Naive thymus-derived CD4-positive, alpha-beta T cell (primary cell): ENCODE measurements at regions not wholly inside any gene's neighbourhood (a gene's known extent, or its start where the extent isn't known, plus 50 kb on each side); places are given as distances from the start of the nearest gene placed in this dataset.
"Not testable (repeated sequence)": the region's sequence is repeated elsewhere in the genome, so short reads cannot be mapped to it uniquely, and the experiment has no call there.

Source experiments
- ATAC-seq: fragments of 150-1000 bp; cut with Tn5 transposase; 2 replicates; pipeline ENCODE4 v1.10.0; 2021; ENCODE audit warnings: mild to moderate bottlenecking, moderate library complexity
- CTCF ChIA-PET: fragments of 350-600 bp; sonication (Branson Sonifier 250); formaldehyde crosslinking; loops from one replicate; lab custom pipeline; 2021; ENCODE audit warnings: antibody characterized with exemption; lab: Charles Lee
- POLR2A ChIA-PET: fragments of 350-600 bp; sonication (Branson Sonifier 250); formaldehyde crosslinking; loops from one replicate; lab custom pipeline; 2021; ENCODE audit warnings: antibody characterized with exemption, inconsistent platforms; lab: Charles Lee
- DNase-seq, 9 donors: peaks; one replicate each; pipeline versions ENCODE4 v3.0.0 to v3.0.0-alpha.2; 2020 to 2022; ENCODE audit warnings: mixed read lengths in 1 of 9
- H3K27ac ChIP-seq: one replicate; pipeline ENCODE4 v1.7.0; 2013; ENCODE audit warnings: mild to moderate bottlenecking, low read depth, low read length, moderate library complexity
- H3K27me3 ChIP-seq, 2 donors: one replicate each; pipeline ENCODE4 v1.7.0; 2013; ENCODE audit warnings: low read length in 2 of 2, mild to moderate bottlenecking in 2 of 2, moderate library complexity in 2 of 2; ENCODE audit not compliant: control insufficient read depth in 2 of 2, insufficient read depth in 2 of 2
- H3K36me3 ChIP-seq, 3 experiments: 1 replicate in 2 of 3; 2 replicates in 1 of 3; pipeline ENCODE4 v1.7.0; 2013; ENCODE audit warnings: low read length in 3 of 3, mild to moderate bottlenecking in 3 of 3, moderate library complexity in 1 of 3; ENCODE audit not compliant: insufficient read depth in 3 of 3, control insufficient read depth in 2 of 3
- H3K4me1 ChIP-seq, 2 donors: one replicate each; pipeline ENCODE4 v1.7.0; 2013; ENCODE audit warnings: low read length in 2 of 2, mild to moderate bottlenecking in 2 of 2, moderate library complexity in 1 of 2; ENCODE audit not compliant: control insufficient read depth in 2 of 2, insufficient read depth in 2 of 2
- H3K4me3 ChIP-seq: 2 replicates; pipeline ENCODE4 v1.7.0; 2013; ENCODE audit warnings: mild to moderate bottlenecking, low read length
- H3K9me3 ChIP-seq, 3 experiments: 1 replicate in 2 of 3; 2 replicates in 1 of 3; pipeline ENCODE4 v1.7.0; 2013; ENCODE audit warnings: low read length in 3 of 3; ENCODE audit not compliant: control insufficient read depth in 2 of 3
- H3K27ac Mint-ChIP-seq, 9 donors: one replicate each; pipeline ENCODE4 v1.8.0; 2020 to 2022; ENCODE audit warnings: mixed read lengths in 9 of 9, mild to moderate bottlenecking in 8 of 9, moderate library complexity in 5 of 9, inconsistent platforms in 2 of 9
- H3K27me3 Mint-ChIP-seq, 5 donors: one replicate each; pipeline ENCODE4 v1.8.0; 2021 to 2022; ENCODE audit warnings: mixed read lengths in 5 of 5, mild to moderate bottlenecking in 1 of 5
- H3K36me3 Mint-ChIP-seq, 5 donors: one replicate each; pipeline ENCODE4 v1.8.0; 2020 to 2022; ENCODE audit warnings: mixed read lengths in 5 of 5, mild to moderate bottlenecking in 3 of 5, inconsistent platforms in 1 of 5
- H3K4me1 Mint-ChIP-seq, 7 donors: one replicate each; pipeline ENCODE4 v1.8.0; 2020 to 2022; ENCODE audit warnings: mixed read lengths in 7 of 7, mild to moderate bottlenecking in 3 of 7, inconsistent platforms in 1 of 7
- H3K4me3 Mint-ChIP-seq, 10 donors: one replicate each; pipeline ENCODE4 v1.8.0; 2020 to 2022; ENCODE audit warnings: mild to moderate bottlenecking in 10 of 10, mixed read lengths in 10 of 10, moderate library complexity in 6 of 10, inconsistent platforms in 2 of 10
- H3K9me3 Mint-ChIP-seq, 11 donors: one replicate each; pipeline ENCODE4 v1.8.0; 2020 to 2022; ENCODE audit warnings: mixed read lengths in 11 of 11, mild to moderate bottlenecking in 4 of 11, inconsistent platforms in 1 of 11, moderate library complexity in 1 of 11
- intact Hi-C, 2 donors: fragments of 100-400 bp; cut with micrococcal nuclease; formaldehyde crosslinking; loops; one replicate each; pipeline ENCODE4 v1.15.1; 2023

DNA sequence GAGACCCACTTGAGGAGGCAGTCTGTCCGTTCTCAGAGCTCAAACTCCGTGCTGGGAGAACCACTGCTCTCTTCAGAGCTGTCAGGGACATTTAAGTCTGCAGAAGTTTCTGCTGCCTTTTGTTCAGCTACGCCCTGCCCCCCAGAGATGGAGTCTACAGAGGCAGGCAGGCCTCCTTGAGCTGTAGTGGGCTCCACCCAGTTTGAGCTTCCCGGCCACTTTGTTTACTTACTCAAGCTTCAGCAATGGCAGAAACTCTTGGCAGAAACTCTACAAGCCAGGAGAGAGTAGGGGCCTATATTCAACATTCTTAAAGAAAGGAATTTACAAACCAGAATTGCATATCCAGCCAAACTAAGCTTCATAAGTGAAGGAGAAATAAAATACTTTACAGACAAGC is 125.2 kb upstream of the RGS6 start:
- H3K4me1 Mint-ChIP-seq, H3K9me3 ChIP-seq, POLR2A ChIA-PET, H3K36me3 ChIP-seq, H3K27ac ChIP-seq, DNase-seq, intact Hi-C loops, H3K4me3 Mint-ChIP-seq, ATAC-seq, H3K36me3 Mint-ChIP-seq, H3K27me3 ChIP-seq, CTCF ChIA-PET, H3K27ac Mint-ChIP-seq, H3K4me3 ChIP-seq, H3K4me1 ChIP-seq: not testable (repeated sequence)
- Mint-ChIP-seq H3K27me3 (peaks cover 14 to 44% (median 24%) of the 10 kb centered on the region in 5 donors), H3K9me3 (peaks cover 0 to 29% (median 6%) of the 10 kb centered on the region in 11 donors)

DNA sequence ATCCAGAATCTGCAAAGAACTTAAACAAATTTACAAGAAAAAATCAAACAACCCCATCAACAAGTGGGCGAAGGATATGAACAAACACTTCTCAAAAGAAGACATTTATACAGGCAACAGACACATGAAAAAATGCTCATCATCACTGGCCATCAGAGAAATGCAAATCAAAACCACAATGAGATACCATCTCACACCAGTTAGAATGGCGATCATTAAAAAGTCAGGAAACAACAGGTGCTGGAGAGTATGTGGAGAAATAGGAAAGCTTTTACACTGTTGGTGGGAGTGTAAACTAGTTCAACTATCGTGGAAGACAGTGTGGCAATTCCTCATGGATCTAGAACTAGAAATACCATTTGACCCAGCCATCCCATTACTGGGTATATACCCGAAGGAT is 121.4 kb upstream of the RGS6 start:
- ATAC-seq, DNase-seq, CTCF ChIA-PET, H3K9me3 ChIP-seq, intact Hi-C loops, H3K4me1 ChIP-seq, POLR2A ChIA-PET, H3K4me3 ChIP-seq, H3K36me3 ChIP-seq, H3K36me3 Mint-ChIP-seq, H3K4me1 Mint-ChIP-seq, H3K4me3 Mint-ChIP-seq, H3K27ac ChIP-seq, H3K27me3 ChIP-seq, H3K27ac Mint-ChIP-seq: not testable (repeated sequence)
- Mint-ChIP-seq H3K27me3 (peaks cover 20 to 38% (median 28%) of the 10 kb centered on the region in 5 donors), H3K9me3 (peaks cover 0 to 29% (median 6%) of the 10 kb centered on the region in 11 donors)

DNA sequence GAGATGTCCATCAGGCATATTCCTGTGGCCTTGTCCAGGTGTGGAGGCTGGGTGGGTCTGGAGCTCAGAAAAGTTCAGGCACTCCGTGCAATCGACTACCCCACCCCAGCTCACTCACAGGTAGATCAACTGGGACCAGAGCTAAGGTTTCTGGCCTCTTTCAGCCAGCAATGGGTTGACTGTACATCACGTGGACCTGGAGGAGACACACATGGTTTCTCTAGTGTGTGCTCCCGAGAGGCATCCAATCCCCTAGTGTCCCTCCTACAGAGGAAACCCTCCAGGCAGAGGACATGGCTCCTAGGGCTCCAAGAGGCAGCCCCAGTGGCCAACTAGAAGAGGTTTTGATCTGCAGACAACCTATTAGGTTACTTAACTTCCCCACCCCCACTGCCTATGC is 119.5 kb upstream of the RGS6 start:
- Histone ChIP-seq H3K36me3 (no peaks in the 10 kb centered on the region), H3K27me3 (no peaks in the 10 kb centered on the region), H3K4me1 (no peaks in the 10 kb centered on the region), H3K27ac (no peak overlapping the region), H3K9me3 (no peaks in the 10 kb centered on the region), H3K4me3 (no peak overlapping the region)
- Mint-ChIP-seq H3K4me1 (no peaks in the 10 kb centered on the region), H3K27me3 (peaks cover 15 to 37% (median 34%) of the 10 kb centered on the region in 5 donors), H3K36me3 (no peaks in the 10 kb centered on the region), H3K9me3 (peaks cover 0 to 29% (median 6%) of the 10 kb centered on the region in 11 donors), H3K4me3 (no peak overlapping the region), H3K27ac (no peak overlapping the region)
- POLR2A ChIA-PET, result no interaction called here
- DNase-seq, result no peak
- intact Hi-C loops, result no loop called here
- CTCF ChIA-PET, result no interaction called here
- no peak for ATAC-seq

- H3K4me1 Mint-ChIP-seq, result no peaks in the 10 kb centered on the region
- H3K27ac Mint-ChIP-seq, result no peak overlapping the region
- no peaks in the 10 kb centered on the region for H3K36me3 ChIP-seq
- no peaks in the 10 kb centered on the region for H3K27me3 ChIP-seq
- H3K27me3 Mint-ChIP-seq, result peaks cover 17 to 44% (median 28%) of the 10 kb centered on the region in 5 donors
- no peaks in the 10 kb centered on the region for H3K9me3 ChIP-seq
- no peaks in the 10 kb centered on the region for H3K36me3 Mint-ChIP-seq
- H3K9me3 Mint-ChIP-seq, result peaks cover 0 to 24% (median 6%) of the 10 kb centered on the region in 11 donors
- DNase-seq, result no peak
- POLR2A ChIA-PET, result no interaction called here
- H3K4me3 Mint-ChIP-seq, result no peak overlapping the region
- CTCF ChIA-PET, result no interaction called here
- no peaks in the 10 kb centered on the region for H3K4me1 ChIP-seq
- ATAC-seq, result no peak
- no peak overlapping the region for H3K4me3 ChIP-seq
- intact Hi-C loops, result no loop called here
- H3K27ac ChIP-seq, result no peak overlapping the region
Observed at GRCh38 chr14:71815110-71815509, 117.1 kb upstream of the RGS6 start.

DNA sequence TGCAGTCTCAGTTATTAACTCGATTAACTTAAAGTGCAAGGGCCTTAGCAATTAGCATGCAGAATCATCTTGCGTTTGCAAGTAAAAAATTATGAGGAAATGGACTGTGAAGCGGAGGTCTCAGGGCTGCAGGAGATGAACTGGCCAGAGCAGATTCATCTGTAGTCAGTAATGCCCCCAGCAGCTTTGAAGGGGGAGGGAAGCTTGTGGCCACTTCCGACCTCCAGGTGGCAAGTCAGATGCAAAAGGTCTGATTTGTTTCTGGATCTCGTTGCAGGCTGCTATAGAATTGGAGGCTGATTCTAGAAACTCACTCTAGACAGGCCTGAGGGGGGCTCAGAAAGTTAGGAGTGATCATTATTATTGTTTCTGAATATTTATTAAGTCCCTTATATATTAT is 107.4 kb upstream of the RGS6 start:
- H3K4me3 ChIP-seq, result no peak overlapping the region
- H3K27me3 Mint-ChIP-seq, result peaks cover 16 to 41% (median 36%) of the 10 kb centered on the region in 5 donors
- peaks cover 0 to 20% (median 4%) of the 10 kb centered on the region in 11 donors for H3K9me3 Mint-ChIP-seq
- no peak overlapping the region for H3K27ac Mint-ChIP-seq
- ChIA-PET POLR2A (no interaction called here), CTCF (no interaction called here)
- H3K4me3 Mint-ChIP-seq, result no peak overlapping the region
- no peak overlapping the region for H3K27ac ChIP-seq
- ATAC-seq (no peak), DNase-seq (no peak)
- H3K4me1 ChIP-seq, result no peaks in the 10 kb centered on the region
- H3K4me1 Mint-ChIP-seq, result peaks cover 0 to 10% (median 0%) of the 10 kb centered on the region in 7 donors
- H3K27me3 ChIP-seq, result no peaks in the 10 kb centered on the region
- H3K9me3 ChIP-seq, result no peaks in the 10 kb centered on the region
- H3K36me3 ChIP-seq, result no peaks in the 10 kb centered on the region
- intact Hi-C loops, result no loop called here
- peaks cover 0 to 3% (median 0%) of the 10 kb centered on the region in 5 donors for H3K36me3 Mint-ChIP-seq

DNA sequence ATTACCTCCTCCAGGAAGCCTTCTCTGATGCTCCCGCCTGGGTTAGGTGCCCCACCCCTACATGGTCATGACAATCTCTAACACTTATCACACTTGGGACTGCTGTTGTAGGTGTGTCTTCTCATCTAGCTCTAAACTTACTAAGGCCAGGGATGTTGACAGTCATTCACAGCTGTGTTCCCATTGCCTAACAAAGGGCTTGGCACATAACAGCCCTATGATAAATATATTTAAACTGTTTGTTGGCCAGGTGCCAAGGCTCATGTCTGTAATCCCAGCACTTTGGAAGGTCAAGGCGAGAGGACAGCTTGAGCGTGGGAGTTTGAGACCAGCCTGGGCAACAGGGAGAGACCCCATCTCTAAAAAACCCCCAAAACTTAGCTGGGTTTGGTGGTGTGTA is 98.8 kb upstream of the RGS6 start:
- H3K9me3 ChIP-seq, result peaks cover 0 to 4% (median 0%) of the 10 kb centered on the region in 3 experiments
- Mint-ChIP-seq H3K27me3 (peaks cover 4 to 15% (median 12%) of the 10 kb centered on the region in 5 donors), H3K4me1 (no peaks in the 10 kb centered on the region), H3K27ac (no peak overlapping the region), H3K4me3 (no peak overlapping the region), H3K9me3 (peaks cover 0 to 39% (median 10%) of the 10 kb centered on the region in 11 donors), H3K36me3 (peaks cover 0 to 2% (median 0%) of the 10 kb centered on the region in 5 donors)
- intact Hi-C loops, result no loop called here
- CTCF ChIA-PET, result no interaction called here
- no peak overlapping the region for H3K27ac ChIP-seq
- no peaks in the 10 kb centered on the region for H3K27me3 ChIP-seq
- no peaks in the 10 kb centered on the region for H3K4me1 ChIP-seq
- POLR2A ChIA-PET, result no interaction called here
- no peak overlapping the region for H3K4me3 ChIP-seq
- no peaks in the 10 kb centered on the region for H3K36me3 ChIP-seq
- ATAC-seq (no peak), DNase-seq (no peak)
